HG03103 (cell line): ENCODE measurements at regions not wholly inside any gene's neighbourhood (a gene's known extent, or its start where the extent isn't known, plus 50 kb on each side); places are given as distances from the start of the nearest gene placed in this dataset.

Experiments used
- ATAC-seq: cut with Tn5 transposase; IDR thresholded peaks from one replicate; pipeline ENCODE4 v1.9.1; 2021; ENCODE audit warnings: low read depth; ENCODE audit not compliant: unreplicated experiment

DNA sequence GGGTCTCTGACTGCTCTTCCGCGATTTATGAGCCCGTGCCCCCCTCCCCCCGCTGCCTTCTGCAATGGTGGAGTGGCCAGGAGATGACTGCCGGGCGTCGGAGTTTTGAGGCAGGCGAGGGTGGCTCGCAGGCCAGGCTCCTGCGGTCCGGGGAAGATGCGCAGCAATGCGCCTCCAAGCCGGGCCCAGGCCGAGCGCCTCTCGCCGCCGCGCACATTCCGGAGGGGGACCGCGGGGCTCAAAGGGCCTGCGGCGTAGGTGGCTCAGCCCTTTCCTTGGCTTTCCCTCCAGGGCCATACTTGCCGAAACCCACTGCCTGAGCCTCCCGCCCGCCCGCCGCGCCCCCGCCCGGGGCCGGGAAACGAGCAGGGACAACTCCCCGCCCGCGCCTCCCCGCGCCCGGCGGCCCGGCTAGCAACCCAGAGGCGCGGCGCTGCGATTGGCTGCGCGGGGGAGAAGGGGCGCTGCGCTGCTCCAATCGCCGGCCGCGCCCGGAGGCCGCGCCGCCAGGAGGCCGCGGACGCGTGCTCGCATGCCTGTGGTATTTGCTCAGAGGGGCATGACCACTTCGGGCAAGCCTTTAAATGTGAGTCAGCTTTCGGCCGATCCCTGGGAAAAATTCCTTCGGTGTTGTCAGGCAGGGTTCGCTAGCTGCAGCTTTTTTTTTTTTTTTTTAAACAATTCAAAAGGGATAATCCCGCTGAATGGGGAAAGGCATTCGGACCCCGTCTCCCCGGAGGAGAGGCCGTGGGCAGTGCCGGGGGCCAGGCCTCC, 157.9 kb upstream of the PARP11 start:
- peak; percentile 58 for ATAC-seq

DNA sequence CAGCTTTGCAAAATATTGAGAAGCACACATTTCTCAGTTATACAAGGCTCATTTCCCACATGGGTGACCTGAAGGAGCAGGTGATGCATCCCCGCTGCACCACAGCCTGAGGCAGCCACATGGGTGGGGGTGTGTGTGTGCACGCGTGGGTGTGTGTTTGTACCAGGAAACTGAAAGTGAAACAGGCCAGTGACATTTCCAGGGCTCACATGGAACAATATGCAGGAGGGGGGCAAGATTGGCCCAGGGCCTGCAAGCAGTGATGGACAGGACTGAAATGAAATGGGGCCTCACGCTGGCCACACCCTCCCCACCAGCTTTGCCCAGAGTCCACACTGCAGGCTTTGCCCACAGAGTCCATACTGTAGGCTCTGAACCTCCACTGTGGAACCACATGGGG, 154.2 kb upstream of the PARP11 start:
- ATAC-seq, result no peak

DNA sequence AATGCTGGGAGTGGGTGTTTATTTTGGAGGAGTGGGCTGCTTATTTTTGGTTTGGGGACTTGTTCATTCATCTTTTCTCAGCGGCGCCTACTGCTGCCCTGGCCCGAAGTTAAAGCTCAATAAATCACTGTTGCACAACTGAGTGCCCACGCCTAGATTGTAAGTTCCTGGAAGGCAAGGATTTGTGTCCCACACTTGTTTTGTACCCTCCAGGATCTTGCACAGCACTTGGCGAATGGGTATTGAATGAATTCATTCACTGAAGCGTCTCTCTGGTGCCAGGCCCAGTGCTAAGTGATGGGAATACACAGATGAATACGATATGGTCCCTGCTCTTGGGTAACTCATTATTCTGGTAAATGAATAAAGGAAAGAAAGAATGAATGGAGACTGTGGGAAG, 153.3 kb upstream of the PARP11 start:
- ATAC-seq, result no peak

DNA sequence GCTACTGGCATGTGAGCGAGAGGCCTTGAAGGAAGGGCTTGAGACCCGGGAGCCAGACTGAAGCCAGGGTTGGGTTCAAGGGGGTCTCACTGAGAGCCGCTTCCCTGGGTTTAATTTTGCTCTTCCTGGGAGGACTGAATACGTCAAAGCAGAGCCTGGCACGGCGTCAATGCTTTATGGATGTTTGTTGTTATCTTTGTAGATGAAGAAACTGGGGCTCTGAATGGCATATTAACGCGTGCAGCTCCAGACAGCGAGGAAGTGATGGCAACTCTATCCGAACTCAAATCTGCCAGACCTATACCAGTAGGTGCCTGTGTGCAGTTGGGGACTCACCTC, 152.8 kb upstream of the PARP11 start:
- no peak for ATAC-seq

DNA sequence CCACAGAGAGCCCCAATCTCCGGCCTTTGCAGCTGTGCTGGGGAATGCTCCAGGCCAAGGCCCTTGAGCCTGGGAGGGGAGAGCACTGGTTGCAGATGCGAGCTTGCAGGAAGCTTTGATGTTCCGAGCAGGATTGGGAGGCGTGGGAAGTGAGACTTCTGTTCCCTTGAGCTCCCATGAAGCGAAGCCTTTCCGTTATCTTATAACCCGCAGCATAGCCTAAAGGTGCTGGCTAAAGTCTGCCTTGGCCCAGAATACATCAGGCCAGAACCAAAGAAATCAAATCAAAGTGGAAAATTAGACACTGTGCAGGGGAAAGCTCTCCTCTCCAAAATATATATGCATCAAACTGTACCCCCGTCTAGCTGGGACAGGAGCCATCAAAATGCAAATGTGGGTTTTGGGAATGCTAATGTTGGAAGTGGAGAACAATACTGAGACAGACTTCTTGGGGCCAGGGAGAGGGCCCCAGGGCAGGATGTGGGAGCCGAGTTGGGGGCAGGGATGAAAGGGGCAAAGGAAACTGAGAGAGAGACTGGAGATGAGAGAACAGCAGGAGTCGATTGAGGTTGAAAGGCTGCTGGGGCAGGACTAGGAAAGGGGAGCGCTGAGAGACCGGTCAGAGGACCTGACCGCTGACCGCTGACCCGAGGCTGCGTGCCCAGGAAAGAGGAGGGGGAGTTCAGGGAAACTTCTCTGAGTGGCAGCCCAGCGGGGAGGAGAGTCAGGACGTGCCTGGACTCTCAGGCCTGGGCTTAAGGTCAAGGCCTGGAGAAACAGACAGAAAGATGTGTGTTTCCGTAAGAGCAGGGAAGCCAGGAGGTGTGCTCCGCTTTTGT, 152.2 kb upstream of the PARP11 start:
- no peak for ATAC-seq

DNA sequence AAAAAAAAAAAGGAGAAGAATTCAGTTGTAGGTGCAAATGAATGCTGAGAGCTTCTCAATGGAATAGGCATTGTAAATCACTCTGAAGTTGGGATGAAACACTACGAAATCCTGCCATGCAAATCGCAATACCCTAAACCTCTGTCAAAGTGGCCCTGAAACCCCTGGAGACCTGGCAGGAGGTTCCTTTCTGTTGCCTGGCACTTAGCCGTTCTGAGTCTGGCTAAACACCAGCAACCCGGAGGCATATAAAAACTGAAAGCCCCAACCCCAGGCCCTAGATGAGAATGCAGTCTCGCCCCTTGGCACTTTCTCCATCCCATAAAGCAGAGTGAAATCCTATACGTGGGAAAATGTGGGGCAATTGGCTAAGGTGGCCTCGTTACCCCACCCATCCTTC, 151.5 kb upstream of the PARP11 start:
- no peak for ATAC-seq

DNA sequence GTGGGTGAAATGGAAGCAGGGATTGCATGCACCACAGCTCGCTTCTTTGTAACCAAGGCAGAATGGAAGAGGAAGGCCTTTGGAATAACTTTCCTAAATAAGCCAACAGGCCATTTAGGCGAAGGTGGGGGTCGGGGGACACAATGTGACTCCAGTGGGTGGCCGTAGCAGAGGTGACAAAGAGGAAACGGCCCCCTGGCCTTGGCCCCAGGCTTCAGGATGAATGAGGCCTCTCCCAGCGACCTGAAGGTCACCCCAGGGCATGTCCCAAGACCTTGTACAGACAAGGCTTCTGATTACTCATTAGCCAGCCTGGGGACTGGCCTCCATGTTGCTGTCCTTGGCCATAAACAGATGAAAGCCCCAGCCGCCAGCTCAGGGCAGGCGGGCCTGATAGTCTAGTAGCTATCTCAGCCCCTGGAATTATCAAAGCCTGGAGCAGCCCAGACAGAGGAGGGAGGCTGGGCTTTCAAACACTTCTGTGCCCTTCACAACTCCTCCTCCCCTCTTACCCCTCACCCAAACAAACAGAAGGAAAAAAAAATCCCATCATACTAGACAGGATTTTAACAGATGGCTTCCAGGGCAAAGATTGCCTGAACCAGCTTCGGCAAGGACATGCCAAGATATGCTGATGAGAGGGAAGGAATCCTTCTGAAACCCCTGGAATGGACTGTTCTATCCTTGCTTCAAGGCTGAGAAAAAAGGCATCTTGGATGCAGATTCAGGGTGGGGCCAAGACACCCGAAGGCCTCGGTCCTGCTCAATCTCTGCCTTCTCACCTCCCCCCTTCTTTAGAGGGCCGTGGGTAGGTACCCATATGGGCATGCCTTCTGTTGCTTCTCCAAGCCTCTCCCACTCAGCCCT, 142.3 kb upstream of the PARP11 start:
- ATAC-seq, result no peak

DNA sequence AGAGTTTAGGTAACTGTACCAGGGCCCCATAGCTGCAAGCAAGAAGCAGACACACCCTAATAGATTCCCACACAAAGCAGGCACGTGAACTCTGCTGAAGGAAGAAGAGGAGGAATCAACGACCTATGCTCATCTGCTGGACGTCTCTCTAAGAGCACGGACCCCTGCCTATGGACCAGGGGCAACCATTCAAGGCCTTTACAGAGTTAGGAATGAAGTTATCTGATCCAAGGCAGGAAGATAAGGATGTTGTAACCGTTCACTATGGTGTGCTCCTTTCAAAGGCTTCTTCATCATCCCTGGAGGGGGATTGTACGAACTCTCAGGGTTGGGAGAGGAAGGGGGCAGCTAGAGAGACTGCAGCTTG, 141.6 kb upstream of the PARP11 start:
- ATAC-seq, result no peak

DNA sequence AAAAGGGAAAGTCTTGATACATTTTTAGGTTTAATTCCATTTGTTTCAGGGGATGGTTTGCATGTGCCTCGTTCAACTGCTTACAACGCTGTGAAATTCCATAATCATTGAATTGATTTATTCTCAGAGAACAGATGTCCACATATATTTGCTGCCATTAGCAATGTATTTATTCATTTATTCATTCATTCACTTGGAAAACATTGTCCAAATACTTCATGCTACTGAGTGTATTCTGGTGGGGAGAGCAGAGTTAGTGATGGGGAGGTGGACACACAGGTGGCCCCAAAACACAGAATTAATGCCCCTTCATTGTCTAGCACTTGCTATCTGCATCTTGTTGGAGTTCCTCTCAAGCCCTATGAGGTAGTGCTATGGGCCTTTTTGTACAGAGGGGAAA, 141.2 kb upstream of the PARP11 start:
- ATAC-seq, result no peak

DNA sequence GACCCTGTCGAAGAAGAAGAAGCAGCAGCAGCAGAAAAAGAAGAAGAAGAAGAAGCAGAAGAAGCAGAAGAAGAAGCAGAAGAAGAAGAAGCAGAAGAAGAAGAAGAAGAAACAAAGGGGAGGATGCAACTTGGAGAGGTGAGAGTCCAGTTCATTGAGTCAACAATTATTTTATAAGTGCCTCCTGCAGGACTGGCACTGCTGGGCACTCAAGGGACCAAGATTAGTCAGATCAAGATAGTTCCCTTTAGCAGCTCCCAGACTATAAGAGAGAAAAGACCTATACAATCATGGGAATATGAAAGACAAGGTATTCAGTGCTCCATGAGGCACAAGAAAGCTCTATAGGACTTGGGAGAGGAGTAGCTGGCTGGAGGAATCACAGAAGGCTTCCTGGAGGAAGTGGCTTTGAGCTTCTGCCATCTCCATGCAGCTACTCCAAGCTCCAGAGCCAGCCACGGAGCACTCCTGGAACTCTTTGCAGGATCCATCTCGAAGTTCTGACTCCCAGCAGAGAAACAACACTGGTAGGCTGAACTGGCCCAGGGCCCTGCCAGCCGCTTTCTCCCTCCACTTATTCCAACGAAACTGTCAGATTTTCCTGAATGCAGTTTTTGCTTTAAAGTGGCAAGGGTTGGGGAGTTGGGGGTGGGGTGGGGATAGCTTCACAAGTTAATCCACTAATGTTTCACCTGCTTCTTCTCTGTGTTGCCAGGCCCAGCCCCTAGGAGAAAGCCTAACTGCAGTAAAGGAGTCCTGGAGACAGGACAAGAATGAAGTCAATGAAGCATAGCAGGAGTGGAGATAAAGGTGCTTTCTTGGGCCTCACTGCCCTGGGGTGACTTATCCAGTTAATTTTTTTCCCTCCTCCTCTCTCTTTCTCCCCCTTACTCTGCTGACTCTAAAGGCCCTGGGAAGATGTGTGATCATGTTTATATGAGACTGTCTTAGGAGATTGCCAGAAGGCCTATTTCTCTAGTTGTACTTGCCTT, 140.1 kb upstream of the PARP11 start:
- ATAC-seq, result no peak

DNA sequence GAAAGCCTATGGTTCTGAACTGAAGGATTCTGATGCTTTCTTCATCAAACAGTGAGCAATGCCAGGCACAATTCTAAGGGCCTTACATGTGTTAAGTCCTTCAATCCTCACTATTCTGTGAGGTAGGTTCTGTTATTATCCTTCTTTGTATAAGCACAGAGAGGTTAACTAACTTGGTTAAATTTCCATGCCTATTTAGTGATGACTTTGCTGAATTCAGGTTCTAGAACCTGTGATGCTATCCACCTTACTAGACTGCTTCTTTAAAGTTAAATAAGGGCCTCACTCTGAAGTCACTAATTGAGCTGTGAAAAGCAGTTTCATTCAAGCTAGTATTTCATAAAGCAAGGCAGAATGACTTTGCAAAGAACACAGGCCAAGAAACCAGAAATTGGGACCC, 138.9 kb upstream of the PARP11 start:
- no peak for ATAC-seq

DNA sequence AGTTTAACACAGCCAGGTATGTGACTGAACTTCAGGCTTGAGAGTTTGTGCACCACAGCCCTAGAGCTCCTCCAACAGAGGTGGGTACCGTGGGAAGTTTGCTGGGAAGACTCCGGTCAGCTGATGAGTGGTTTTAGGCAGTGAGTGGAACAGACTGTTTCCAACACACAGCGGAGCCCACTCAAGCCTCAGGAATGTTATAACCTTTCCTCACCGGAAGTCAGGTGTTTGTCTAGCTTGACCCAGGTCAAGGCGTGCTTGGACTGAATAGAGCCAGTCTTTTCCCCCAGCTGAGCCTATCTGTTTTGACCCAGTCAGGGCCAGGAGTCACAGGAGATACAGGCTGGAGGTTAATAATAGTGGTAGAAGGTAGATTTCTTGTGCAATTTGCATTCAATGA, 138.4 kb upstream of the PARP11 start:
- no peak for ATAC-seq

DNA sequence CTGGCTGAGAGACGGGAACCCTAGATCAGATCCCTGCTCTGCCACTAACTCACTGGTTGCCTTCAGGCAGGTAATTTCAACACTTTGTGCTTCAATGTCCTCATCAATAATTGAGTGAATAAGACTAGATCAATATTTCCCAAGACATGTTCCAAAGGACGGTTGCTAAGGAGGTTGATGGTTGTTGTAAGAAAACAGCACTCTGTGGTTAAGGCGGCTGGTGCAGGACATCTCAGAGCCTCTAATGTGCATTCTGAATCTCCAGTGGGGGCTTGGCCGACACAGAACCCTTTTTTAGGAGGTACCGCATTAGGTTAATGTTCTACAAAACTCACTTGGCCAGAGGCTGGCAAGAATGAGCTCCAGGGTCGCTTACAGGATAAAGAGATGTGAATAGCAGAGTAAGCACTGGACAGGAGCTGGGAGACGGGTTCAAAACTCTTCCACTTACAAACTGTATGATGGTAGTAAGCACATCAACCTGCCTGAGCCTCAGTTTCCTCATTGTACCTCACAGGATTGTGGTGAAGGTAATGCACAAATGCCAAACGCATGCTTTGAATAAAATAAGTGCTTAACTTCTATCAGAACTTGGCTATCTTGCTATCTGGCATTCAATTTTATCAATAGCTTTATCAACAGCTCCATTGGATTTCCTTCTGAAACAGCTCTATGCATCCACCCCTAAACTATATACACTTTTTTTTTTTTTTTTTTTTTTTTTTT, 136.9 kb upstream of the PARP11 start:
- no peak for ATAC-seq

DNA sequence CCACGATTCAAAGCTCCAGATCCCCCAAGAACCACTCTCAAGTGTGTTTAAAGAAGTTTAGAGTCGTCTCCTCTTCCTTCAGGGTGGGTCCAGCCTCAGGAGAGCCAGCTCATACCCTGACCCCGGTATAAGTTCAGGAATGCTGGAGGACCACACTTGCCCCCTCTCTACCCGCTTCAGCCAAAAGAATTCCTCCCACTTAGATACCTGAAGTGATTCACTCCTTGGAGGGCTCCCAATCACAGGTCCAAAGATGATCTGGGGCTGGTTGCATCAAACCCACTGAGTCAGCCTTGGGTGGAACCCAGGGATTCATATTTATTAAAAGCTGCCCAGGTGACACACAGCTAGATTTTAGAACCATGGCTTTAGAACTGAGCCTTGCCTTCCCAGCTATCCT, 133.5 kb upstream of the PARP11 start:
- no peak for ATAC-seq

DNA sequence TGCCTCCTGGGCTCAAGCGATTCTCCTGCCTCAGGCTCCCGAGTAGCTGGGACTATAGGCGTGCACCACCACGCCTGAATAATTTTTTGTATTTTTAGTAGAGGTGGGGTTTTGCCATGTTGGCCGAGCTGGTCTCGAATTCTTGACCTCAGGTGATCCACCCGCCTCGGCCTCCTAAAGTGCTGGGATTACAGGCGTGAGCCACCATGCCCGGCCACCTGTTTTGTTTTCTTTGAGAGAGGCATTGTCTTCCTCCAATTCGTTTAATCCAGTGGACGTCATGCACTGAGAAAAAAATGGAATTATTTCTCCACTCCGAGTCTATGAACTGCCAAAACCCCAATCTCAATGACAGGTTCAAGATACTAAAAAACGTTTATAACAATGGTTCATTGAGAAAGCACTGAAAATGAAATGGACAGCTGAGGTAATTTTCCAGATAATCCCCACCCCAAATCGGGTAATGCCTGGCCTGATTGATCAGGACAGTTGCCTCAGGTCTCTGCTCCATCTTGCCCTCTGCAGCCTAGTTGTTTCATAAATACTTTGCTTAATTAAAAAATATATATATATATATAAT, 132.7 kb upstream of the PARP11 start:
- ATAC-seq, result no peak

DNA sequence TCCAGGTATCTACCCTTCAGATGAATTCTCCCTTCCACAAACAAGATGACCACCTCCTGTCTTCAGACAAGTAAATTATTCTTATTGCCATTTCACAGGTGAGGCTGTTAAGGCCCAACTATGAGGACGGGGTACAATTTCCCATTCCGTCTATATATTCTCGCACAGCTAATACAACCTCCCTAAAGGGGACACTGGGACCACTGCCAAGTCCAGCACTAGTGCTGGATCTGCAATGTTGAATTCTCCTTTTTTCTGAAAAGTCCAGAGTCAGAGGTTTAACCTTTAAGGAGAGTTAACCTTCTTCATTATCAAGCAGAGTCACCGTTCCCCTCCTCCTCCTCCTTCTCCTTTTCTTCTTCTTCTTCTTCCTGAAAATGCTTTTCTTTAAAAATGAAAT, 130.4 kb upstream of the PARP11 start:
- no peak for ATAC-seq

DNA sequence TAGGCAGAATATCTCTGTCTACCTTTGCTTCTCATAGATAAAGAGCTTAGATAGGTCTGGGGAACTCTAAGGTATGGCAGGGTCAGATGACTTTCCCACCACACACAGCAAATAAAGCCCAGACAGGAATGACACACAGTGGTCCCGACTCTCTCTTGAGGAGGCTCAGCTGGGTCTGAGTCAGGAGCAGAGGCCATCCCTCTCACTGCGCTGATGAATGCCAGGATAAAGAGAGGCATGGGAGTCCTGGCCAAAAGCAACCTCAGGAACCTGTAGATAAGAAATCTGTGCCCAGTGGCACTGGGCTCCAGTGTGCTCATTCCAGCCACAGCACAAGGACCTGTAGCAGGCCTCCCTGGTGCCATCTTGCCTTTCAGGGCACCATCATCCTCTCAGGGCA, 129.4 kb upstream of the PARP11 start:
- ATAC-seq, result no peak

DNA sequence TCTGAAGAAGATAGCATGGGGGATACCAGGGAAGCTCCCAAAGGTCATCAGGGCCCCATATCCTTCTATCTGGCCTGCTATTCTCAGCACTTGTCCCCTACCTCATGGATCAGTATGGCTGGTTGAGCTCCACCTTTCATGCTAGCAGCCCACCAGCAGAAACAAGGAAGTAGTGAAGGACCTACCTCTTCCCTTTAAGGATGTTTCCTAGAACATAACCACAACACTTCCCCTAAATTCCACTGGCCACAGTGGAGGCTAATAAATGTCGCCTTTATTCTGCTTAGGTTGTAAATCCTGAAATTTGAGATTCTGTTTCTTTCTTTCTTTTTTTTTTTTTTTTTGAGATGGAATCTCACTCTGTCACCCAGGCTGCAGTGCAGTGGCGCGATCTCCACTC, 128.6 kb upstream of the PARP11 start:
- ATAC-seq, result no peak

DNA sequence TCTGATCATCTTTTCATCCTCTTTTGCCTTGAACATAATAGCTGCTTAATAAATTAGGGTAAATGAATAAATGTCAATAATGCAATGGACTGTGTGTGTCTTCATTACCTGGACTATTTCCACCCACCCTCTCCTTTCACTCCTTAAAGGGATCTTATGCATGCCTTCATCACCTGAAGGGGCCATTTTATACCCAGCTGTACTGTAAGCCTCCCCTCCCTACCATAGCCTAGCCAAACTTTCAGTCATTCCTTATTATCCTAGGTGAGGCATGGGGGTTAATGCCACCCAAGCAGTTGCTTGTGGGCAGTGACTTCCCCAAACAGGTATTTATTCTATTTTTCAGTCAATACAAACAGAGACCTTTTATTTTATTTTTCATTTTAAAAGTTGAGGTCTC, 127.8 kb upstream of the PARP11 start:
- no peak for ATAC-seq
